GM23338 (cell line): ENCODE measurements at regions not wholly inside any gene's neighbourhood (a gene's known extent, or its start where the extent isn't known, plus 50 kb on each side); places are given as distances from the start of the nearest gene placed in this dataset.

Experiments
- CREB1 ChIP-seq: fragments of 250-450 bp; sonication (Bioruptor Pico); IDR thresholded peaks from 2 replicates; pipeline ENCODE4 v1.5.0; 2020; ENCODE audit warnings: low read depth, mild to moderate bottlenecking, moderate library complexity
- EZH2 ChIP-seq: fragments of 200-600 bp; sonication (generic); IDR thresholded peaks from one replicate; pipeline ENCODE4 v1.8.0; 2017; ENCODE audit warnings: antibody characterized with exemption, mild to moderate bottlenecking, low read depth; ENCODE audit not compliant: unreplicated experiment
- EZH2phosphoT487 ChIP-seq: fragments of 200-600 bp; sonication (generic); IDR thresholded peaks from one replicate; pipeline ENCODE4 v1.8.1; 2018; ENCODE audit warnings: antibody characterized with exemption; ENCODE audit not compliant: unreplicated experiment
- JUNB ChIP-seq: IDR thresholded peaks from one replicate; pipeline ENCODE4 v1.6.1; 2016; ENCODE audit warnings: antibody characterized with exemption; ENCODE audit not compliant: unreplicated experiment
- NANOG ChIP-seq: IDR thresholded peaks from 2 replicates; pipeline ENCODE4 v1.6.1; 2016; ENCODE audit warnings: antibody characterized with exemption, borderline replicate concordance
- POLR2AphosphoS5 ChIP-seq: IDR thresholded peaks from 2 replicates; pipeline ENCODE4 v1.6.1; 2016; ENCODE audit warnings: antibody characterized with exemption, low read depth
- STAT1 ChIP-seq: IDR thresholded peaks from one replicate; pipeline ENCODE4 v1.6.1; 2016; ENCODE audit warnings: antibody characterized with exemption; ENCODE audit not compliant: unreplicated experiment
- ZNF114 ChIP-seq: fragments of 250-450 bp; sonication (Bioruptor Pico); IDR thresholded peaks from 2 replicates; pipeline ENCODE4 v1.5.0; 2020; ENCODE audit warnings: mild to moderate bottlenecking, moderate library complexity
- ZNF331 ChIP-seq: fragments of 250-450 bp; sonication (Bioruptor Pico); IDR thresholded peaks from 2 replicates; pipeline ENCODE4 v1.5.0; 2020; ENCODE audit warnings: low read depth, mild to moderate bottlenecking, moderate library complexity
- TF ChIP-seq, protein P1 (sequence below), 2 experiments: fragments of 200-600 bp in 1 of 2; sonication (generic) in 1 of 2; conservative IDR thresholded peaks; 2 replicates each; pipeline versions ENCODE4 v1.5.1 to v1.6.1; 2016 to 2017; ENCODE audit warnings: antibody characterized with exemption in 2 of 2, low read depth in 2 of 2, mild to moderate bottlenecking in 2 of 2, moderate library complexity in 1 of 2
- TF ChIP-seq, protein P2 (sequence below): IDR thresholded peaks from one replicate; pipeline ENCODE4 v1.6.1; 2018; ENCODE audit warnings: antibody characterized with exemption; ENCODE audit not compliant: unreplicated experiment
- TF ChIP-seq, protein P3 (sequence below): IDR thresholded peaks from 2 replicates; pipeline ENCODE4 v1.6.1; 2016; ENCODE audit warnings: antibody characterized with exemption
- TF ChIP-seq, protein P4 (sequence below): fragments of 250-450 bp; sonication (Bioruptor Pico); IDR thresholded peaks from 2 replicates; pipeline ENCODE4 v1.5.0; 2020; ENCODE audit warnings: mild to moderate bottlenecking, moderate library complexity

DNA sequence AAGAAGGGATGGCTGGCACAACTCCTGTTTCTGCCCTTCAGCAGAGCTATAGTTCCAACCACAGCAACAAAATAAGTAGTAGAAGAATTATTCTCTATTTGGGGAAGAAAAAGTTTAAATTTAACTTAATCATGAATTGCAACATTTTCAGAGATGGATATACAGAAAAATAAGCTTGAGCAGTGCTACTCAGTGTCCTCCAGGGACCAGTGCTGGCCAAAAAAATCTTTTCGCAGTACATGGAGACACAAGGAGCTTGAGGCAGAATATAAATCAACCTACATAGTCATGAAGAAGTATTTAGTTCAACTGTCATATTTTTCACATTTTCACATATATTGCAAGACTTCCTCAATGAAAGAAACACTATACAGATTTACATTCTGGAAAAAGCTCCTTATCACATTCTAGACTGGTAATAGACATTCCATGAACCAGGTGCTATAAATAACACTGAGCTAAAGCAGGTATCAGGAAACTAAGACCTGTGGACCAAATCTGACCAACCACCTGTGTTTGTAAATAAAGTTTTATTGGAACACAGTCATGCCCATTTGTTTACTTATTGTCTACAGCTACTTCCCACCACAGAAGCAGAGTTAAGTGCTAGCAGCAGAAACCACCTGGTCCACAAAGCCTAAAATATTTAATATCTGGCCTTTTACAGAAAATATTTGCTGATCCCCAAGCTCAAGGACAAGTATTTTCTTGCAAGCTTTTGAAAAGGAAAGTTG is 101.9 kb downstream of the RGS21 start:
- TF ChIP-seq, protein P1, sequence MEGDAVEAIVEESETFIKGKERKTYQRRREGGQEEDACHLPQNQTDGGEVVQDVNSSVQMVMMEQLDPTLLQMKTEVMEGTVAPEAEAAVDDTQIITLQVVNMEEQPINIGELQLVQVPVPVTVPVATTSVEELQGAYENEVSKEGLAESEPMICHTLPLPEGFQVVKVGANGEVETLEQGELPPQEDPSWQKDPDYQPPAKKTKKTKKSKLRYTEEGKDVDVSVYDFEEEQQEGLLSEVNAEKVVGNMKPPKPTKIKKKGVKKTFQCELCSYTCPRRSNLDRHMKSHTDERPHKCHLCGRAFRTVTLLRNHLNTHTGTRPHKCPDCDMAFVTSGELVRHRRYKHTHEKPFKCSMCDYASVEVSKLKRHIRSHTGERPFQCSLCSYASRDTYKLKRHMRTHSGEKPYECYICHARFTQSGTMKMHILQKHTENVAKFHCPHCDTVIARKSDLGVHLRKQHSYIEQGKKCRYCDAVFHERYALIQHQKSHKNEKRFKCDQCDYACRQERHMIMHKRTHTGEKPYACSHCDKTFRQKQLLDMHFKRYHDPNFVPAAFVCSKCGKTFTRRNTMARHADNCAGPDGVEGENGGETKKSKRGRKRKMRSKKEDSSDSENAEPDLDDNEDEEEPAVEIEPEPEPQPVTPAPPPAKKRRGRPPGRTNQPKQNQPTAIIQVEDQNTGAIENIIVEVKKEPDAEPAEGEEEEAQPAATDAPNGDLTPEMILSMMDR (conservative IDR thresholded peaks at IDR 0.05; ENCODE audit: low read depth in 2 of 2) = no peak
- TF ChIP-seq EZH2 (no peak), POLR2AphosphoS5 (no peak), EZH2phosphoT487 (no peak), CREB1 (no peak), STAT1 (no peak), JUNB (no peak), ZNF331 (CRISPR knock-in tag) (no peak), NANOG (no peak), ZNF114 (no peak)
- TF ChIP-seq, protein P2, sequence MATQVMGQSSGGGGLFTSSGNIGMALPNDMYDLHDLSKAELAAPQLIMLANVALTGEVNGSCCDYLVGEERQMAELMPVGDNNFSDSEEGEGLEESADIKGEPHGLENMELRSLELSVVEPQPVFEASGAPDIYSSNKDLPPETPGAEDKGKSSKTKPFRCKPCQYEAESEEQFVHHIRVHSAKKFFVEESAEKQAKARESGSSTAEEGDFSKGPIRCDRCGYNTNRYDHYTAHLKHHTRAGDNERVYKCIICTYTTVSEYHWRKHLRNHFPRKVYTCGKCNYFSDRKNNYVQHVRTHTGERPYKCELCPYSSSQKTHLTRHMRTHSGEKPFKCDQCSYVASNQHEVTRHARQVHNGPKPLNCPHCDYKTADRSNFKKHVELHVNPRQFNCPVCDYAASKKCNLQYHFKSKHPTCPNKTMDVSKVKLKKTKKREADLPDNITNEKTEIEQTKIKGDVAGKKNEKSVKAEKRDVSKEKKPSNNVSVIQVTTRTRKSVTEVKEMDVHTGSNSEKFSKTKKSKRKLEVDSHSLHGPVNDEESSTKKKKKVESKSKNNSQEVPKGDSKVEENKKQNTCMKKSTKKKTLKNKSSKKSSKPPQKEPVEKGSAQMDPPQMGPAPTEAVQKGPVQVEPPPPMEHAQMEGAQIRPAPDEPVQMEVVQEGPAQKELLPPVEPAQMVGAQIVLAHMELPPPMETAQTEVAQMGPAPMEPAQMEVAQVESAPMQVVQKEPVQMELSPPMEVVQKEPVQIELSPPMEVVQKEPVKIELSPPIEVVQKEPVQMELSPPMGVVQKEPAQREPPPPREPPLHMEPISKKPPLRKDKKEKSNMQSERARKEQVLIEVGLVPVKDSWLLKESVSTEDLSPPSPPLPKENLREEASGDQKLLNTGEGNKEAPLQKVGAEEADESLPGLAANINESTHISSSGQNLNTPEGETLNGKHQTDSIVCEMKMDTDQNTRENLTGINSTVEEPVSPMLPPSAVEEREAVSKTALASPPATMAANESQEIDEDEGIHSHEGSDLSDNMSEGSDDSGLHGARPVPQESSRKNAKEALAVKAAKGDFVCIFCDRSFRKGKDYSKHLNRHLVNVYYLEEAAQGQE = no peak
- TF ChIP-seq, protein P3, sequence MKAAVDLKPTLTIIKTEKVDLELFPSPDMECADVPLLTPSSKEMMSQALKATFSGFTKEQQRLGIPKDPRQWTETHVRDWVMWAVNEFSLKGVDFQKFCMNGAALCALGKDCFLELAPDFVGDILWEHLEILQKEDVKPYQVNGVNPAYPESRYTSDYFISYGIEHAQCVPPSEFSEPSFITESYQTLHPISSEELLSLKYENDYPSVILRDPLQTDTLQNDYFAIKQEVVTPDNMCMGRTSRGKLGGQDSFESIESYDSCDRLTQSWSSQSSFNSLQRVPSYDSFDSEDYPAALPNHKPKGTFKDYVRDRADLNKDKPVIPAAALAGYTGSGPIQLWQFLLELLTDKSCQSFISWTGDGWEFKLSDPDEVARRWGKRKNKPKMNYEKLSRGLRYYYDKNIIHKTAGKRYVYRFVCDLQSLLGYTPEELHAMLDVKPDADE = no peak
- TF ChIP-seq, protein P4, sequence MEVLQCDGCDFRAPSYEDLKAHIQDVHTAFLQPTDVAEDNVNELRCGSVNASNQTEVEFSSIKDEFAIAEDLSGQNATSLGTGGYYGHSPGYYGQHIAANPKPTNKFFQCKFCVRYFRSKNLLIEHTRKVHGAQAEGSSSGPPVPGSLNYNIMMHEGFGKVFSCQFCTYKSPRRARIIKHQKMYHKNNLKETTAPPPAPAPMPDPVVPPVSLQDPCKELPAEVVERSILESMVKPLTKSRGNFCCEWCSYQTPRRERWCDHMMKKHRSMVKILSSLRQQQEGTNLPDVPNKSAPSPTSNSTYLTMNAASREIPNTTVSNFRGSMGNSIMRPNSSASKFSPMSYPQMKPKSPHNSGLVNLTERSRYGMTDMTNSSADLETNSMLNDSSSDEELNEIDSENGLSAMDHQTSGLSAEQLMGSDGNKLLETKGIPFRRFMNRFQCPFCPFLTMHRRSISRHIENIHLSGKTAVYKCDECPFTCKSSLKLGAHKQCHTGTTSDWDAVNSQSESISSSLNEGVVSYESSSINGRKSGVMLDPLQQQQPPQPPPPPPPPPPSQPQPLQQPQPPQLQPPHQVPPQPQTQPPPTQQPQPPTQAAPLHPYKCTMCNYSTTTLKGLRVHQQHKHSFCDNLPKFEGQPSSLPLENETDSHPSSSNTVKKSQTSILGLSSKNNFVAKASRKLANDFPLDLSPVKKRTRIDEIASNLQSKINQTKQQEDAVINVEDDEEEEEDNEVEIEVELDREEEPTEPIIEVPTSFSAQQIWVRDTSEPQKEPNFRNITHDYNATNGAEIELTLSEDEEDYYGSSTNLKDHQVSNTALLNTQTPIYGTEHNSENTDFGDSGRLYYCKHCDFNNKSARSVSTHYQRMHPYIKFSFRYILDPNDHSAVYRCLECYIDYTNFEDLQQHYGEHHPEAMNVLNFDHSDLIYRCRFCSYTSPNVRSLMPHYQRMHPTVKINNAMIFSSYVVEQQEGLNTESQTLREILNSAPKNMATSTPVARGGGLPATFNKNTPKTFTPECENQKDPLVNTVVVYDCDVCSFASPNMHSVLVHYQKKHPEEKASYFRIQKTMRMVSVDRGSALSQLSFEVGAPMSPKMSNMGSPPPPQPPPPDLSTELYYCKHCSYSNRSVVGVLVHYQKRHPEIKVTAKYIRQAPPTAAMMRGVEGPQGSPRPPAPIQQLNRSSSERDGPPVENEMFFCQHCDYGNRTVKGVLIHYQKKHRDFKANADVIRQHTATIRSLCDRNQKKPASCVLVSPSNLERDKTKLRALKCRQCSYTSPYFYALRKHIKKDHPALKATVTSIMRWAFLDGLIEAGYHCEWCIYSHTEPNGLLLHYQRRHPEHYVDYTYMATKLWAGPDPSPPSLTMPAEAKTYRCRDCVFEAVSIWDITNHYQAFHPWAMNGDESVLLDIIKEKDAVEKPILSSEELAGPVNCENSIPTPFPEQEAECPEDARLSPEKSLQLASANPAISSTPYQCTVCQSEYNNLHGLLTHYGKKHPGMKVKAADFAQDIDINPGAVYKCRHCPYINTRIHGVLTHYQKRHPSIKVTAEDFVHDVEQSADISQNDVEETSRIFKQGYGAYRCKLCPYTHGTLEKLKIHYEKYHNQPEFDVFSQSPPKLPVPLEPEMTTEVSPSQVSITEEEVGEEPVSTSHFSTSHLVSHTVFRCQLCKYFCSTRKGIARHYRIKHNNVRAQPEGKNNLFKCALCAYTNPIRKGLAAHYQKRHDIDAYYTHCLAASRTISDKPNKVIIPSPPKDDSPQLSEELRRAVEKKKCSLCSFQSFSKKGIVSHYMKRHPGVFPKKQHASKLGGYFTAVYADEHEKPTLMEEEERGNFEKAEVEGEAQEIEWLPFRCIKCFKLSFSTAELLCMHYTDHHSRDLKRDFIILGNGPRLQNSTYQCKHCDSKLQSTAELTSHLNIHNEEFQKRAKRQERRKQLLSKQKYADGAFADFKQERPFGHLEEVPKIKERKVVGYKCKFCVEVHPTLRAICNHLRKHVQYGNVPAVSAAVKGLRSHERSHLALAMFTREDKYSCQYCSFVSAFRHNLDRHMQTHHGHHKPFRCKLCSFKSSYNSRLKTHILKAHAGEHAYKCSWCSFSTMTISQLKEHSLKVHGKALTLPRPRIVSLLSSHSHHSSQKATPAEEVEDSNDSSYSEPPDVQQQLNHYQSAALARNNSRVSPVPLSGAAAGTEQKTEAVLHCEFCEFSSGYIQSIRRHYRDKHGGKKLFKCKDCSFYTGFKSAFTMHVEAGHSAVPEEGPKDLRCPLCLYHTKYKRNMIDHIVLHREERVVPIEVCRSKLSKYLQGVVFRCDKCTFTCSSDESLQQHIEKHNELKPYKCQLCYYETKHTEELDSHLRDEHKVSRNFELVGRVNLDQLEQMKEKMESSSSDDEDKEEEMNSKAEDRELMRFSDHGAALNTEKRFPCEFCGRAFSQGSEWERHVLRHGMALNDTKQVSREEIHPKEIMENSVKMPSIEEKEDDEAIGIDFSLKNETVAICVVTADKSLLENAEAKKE (CRISPR knock-in tag) = no peak
